ENCODE measurements at regions not wholly inside any gene's neighbourhood (a gene's known extent, or its start where the extent isn't known, plus 50 kb on each side); places are given as distances from the start of the nearest gene placed in this dataset.
"Not testable (repeated sequence)": the region's sequence is repeated elsewhere in the genome, so short reads cannot be mapped to it uniquely, and the experiment has no call there.

- no peak for DNase-seq (ENCODE audit: low read depth in 4 of 4, low spot score in 3 of 4)
Observed at GRCh38 chr12:42935090-42935489, 345.5 kb upstream of the PRICKLE1 start.

DNA sequence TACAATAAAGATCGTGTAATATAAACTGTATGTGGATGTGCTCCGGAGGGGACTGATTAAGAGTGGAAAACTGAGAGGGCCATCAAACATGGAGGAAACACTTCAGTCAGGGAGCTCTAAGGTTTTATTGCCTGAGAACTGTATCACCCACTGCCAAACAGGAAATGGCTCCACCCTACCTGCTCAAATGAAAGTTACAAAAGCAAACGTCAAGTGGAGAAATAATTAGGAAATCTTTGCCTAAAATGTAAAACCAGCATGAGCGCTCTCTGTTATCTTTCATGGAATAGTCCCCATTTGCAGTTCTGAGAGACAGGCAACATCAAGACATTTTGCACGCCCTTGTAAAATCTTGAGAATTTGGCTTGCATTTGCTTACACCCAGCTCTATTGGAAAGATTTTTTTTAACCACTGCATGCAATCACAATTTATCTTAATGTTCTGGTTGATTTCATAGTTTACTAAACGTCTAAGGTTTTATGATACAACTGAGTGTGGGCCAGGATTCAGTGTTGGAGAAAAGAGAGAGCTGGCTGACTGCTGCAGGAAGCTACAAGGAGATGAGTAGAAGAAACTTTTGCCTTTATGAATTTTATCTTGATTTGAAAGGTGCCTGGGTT lies 344.0 kb upstream of the PRICKLE1 start:
- DNase-seq (ENCODE audit: low read depth in 4 of 4, low spot score in 3 of 4): no peak

DNA sequence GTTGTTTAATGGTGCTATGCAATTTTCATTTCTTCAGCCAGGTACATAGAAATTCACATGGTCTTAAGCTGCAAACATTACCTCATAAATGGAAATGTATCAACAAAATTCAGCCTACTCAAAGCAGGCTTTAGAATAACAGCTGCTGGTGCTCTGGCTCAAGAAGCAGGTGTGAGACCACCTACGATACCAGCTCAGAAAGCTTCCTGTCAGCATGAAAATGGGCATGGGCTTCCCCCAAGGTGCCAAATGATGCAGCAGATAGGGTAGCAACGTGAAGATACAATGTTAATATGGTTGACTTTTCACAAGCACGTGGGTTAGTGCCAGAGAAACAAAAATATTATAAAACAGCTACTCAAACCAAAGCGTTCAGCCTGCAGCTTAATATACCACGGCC lies 343.4 kb upstream of the PRICKLE1 start:
- no peak for DNase-seq (ENCODE audit: low read depth in 4 of 4, low spot score in 3 of 4)

DNA sequence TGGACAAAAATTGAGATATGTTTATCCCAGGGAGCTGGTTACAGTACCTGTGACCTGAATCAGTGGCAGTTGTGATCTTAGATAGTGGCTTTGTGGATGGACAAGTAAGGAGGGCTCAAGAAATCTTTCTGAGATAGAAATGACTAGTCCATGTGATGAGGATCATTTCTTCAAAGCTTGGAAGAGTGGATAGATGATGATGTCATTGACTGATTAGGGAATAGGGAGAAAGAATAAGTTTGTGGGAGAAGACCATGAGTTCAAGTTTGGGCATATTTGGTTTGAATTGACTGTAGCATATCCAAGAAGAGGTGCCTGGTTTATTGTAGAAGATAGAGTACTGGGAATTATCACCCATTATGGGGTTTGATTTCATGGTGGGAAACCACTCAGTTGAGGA lies 336.7 kb upstream of the PRICKLE1 start:
- no peak for DNase-seq (ENCODE audit: low read depth in 4 of 4, low spot score in 3 of 4)

GRCh38 chr12:42924482-42924881 lies 334.9 kb upstream of the PRICKLE1 start:
- no peak for DNase-seq (ENCODE audit: low read depth in 4 of 4, low spot score in 3 of 4)

- DNase-seq (ENCODE audit: low read depth in 4 of 4, low spot score in 3 of 4): no peak
Observed at GRCh38 chr12:42923583-42923982, 334.0 kb upstream of the PRICKLE1 start.

DNA sequence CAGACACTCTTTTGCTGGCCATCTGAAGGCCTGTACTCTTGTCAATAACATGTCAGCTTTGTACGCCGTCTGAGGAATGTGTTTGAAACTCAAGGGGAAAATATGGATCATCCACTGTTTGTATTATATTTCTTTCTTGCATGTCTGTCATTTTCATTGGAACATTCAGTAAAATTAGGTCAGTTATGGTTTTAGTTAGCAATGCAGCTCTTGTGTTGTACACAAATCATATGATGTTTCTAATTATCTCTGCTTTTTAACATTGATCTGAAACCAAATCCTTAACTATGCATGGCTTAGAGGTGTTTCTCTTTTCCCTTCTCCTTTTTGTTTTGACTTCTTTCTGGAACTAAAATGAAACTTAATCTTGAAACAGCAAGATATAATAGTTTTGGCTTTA lies 333.6 kb upstream of the PRICKLE1 start:
- DNase-seq (ENCODE audit: low read depth in 4 of 4, low spot score in 3 of 4): no peak

GRCh38 chr12:42922505-42922850 lies 332.9 kb upstream of the PRICKLE1 start:
- DNase-seq (ENCODE audit: low read depth in 4 of 4, low spot score in 3 of 4): no peak

GRCh38 chr12:42921741-42922504 lies 332.4 kb upstream of the PRICKLE1 start:
- DNase-seq (ENCODE audit: low read depth in 4 of 4, low spot score in 3 of 4): no peak

DNA sequence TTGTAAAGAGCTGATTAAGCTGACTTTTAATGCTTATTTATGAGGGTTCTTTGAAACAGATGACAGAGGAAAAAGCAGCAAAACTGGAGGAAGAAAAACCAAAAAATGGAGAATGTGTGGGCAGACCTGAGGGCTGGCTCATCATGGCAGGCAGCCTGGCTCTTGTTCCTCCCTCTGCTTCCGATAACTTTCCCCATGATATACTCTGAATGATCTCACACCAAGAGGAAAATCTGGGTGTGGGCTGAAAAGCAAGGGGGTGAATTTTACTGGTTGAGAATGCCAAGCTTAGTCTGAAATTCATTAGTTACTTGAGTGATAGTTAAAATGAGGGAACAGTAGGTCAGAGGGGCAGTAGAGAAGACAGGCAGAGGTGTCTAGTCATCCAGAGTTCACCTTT lies 330.1 kb upstream of the PRICKLE1 start:
- DNase-seq (ENCODE audit: low read depth in 4 of 4, low spot score in 3 of 4): no peak

GRCh38 chr12:42918443-42918842 lies 328.9 kb upstream of the PRICKLE1 start:
- no peak for DNase-seq (ENCODE audit: low read depth in 4 of 4, low spot score in 3 of 4)

GRCh38 chr12:42916143-42916542 lies 326.6 kb upstream of the PRICKLE1 start:
- no peak for DNase-seq (ENCODE audit: low read depth in 4 of 4, low spot score in 3 of 4)

DNA sequence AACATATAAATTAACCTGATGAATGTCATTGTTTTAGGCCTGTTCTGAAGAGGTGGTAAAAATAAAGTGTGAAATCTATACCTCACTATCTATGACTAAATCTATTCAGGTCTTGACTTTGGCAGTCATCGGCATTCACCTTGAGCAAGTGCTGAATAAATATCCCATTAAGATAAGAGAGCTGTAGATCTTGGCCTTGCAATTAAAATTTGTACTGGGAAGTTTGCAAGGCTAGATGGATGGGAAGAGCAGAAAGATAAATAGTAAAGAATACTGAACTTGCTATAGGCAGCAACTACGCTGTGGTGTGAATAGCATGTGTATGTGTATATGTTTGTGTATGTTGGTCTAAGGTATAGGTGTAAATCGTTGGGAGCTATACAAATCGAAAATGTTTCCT lies 325.9 kb upstream of the PRICKLE1 start:
- no peak for DNase-seq (ENCODE audit: low read depth in 4 of 4, low spot score in 3 of 4)

DNA sequence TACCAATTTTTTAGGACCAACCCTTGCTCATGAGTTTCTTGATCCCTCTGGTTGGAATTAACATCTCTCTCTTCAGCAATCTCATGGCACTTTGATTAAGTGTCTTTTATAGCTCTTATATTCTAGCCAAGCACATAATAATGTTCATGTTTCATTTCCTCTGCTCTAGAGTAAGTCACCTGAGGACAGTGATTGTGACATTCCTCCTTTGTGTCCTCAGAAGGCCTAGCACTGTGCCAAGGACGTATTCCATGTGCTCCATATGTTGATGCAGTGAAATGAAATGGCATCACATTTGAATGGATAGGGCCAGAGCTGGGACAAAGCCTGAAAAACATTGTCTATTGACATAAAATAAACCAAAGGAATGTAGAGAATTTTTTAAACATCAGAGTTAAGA lies 322.8 kb upstream of the PRICKLE1 start:
- DNase-seq (ENCODE audit: low read depth in 4 of 4, low spot score in 3 of 4): no peak

GRCh38 chr12:42910656-42911055 lies 321.1 kb upstream of the PRICKLE1 start:
- DNase-seq (ENCODE audit: low read depth in 4 of 4, low spot score in 3 of 4): no peak

DNA sequence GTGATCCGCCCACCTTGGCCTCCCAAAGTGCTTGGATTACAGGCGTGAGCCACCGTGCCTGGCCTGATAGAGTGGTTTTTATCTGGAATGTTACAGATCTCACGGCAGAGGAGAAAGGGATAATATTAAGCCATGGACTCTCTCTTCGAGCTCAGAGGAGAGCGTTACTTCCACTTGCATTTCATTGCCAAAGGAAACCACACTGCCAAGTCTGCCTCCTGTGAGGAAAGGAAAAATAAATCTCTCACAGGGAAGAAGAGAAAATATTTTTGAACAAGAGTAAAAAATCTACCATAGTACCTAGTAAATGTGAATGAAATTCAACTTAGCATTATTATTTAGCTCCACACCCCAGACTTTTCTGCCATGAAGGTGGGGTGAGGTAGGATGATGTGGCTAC lies 319.2 kb upstream of the PRICKLE1 start:
- no peak for DNase-seq (ENCODE audit: low read depth in 4 of 4, low spot score in 3 of 4)

GRCh38 chr12:42906801-42907200 lies 317.3 kb upstream of the PRICKLE1 start:
- DNase-seq (ENCODE audit: low read depth in 4 of 4, low spot score in 3 of 4): not testable (repeated sequence)

- DNase-seq (ENCODE audit: low read depth in 4 of 4, low spot score in 3 of 4): no peak
Observed at GRCh38 chr12:42905419-42905705, 315.8 kb upstream of the PRICKLE1 start.

- DNase-seq (ENCODE audit: low read depth in 4 of 4, low spot score in 3 of 4): no peak
Observed at GRCh38 chr12:42904683-42905418, 315.3 kb upstream of the PRICKLE1 start.

GRCh38 chr12:42903736-42904135 lies 314.2 kb upstream of the PRICKLE1 start:
- DNase-seq (ENCODE audit: low read depth in 4 of 4, low spot score in 3 of 4): no peak

GRCh38 chr12:42902001-42902400 lies 312.5 kb upstream of the PRICKLE1 start:
- no peak for DNase-seq (ENCODE audit: low read depth in 4 of 4, low spot score in 3 of 4)

- DNase-seq (ENCODE audit: low read depth in 4 of 4, low spot score in 3 of 4): no peak
Observed at GRCh38 chr12:42893803-42894202, 304.3 kb upstream of the PRICKLE1 start.
